ENCODE measurements at regions not wholly inside any gene's neighbourhood (a gene's known extent, or its start where the extent isn't known, plus 50 kb on each side); places are given as distances from the start of the nearest gene placed in this dataset.

DNA sequence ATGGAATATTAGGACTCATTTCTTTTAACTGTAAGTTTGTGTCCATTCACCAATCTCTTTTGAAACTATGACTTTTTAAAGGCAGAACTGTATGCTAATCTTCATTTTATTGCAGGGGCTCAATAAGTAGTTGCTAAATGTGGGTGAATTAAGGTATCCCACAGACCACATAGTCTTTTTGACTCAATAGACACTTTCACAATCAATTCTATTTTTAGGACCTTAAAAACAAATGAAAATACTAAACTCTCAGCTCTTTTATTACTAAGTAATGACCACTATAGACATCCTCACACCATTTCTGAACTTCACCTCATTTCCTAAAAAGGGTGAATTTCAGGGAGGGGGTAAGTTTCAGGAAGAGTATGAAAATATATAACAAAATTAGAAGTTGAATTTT is 106.8 kb upstream of the BEND6 start:
- Histone ChIP-seq H3K27me3 (replicated peaks; ENCODE audit: control insufficient read depth, insufficient read depth, low read length) (no peaks in the 10 kb centered on the region), H3K36me3 (ENCODE audit: control insufficient read depth, insufficient read depth, low read length, severe bottlenecking) (no peaks in the 10 kb centered on the region), H3K9ac (ENCODE audit: low read length) (no peak overlapping the region), H3K4me1 (ENCODE audit: control insufficient read depth, insufficient read depth, low read length) (peaks cover 35% of the 10 kb centered on the region), H3K4me3 (ENCODE audit: low read length) (no peak overlapping the region), H3K9me3 (ENCODE audit: control insufficient read depth, low read length) (no peaks in the 10 kb centered on the region)
- no peak for DNase-seq (ENCODE audit: low read depth)

DNA sequence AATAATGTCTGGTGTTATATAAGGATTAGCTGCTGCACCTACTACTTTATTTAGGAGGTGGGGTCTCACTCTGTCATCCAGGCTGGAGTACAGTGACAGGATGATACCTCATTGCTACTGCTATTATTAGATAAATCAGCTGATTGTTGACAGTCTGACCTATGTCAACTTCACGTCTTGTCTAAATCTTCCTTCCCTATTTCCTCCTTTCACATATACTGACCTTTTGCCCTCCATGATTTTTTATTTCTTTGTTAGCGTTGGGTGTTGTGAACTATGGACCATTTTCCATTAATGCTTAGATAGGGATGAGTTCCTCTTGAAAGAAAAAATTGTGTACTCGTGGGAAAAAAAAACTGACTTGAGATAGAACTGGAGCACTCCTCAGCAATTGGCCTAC is 109.9 kb upstream of the BEND6 start:
- no peaks in the 10 kb centered on the region for H3K36me3 ChIP-seq (ENCODE audit: control insufficient read depth, insufficient read depth, low read length, severe bottlenecking)
- no peaks in the 10 kb centered on the region for H3K9me3 ChIP-seq (ENCODE audit: control insufficient read depth, low read length)
- H3K4me3 ChIP-seq (ENCODE audit: low read length): no peak overlapping the region
- H3K27me3 ChIP-seq (replicated peaks; ENCODE audit: control insufficient read depth, insufficient read depth, low read length): no peaks in the 10 kb centered on the region
- no peak overlapping the region for H3K9ac ChIP-seq (ENCODE audit: low read length)
- H3K4me1 ChIP-seq (ENCODE audit: control insufficient read depth, insufficient read depth, low read length): peaks cover 40% of the 10 kb centered on the region
- no peak for DNase-seq (ENCODE audit: low read depth)

DNA sequence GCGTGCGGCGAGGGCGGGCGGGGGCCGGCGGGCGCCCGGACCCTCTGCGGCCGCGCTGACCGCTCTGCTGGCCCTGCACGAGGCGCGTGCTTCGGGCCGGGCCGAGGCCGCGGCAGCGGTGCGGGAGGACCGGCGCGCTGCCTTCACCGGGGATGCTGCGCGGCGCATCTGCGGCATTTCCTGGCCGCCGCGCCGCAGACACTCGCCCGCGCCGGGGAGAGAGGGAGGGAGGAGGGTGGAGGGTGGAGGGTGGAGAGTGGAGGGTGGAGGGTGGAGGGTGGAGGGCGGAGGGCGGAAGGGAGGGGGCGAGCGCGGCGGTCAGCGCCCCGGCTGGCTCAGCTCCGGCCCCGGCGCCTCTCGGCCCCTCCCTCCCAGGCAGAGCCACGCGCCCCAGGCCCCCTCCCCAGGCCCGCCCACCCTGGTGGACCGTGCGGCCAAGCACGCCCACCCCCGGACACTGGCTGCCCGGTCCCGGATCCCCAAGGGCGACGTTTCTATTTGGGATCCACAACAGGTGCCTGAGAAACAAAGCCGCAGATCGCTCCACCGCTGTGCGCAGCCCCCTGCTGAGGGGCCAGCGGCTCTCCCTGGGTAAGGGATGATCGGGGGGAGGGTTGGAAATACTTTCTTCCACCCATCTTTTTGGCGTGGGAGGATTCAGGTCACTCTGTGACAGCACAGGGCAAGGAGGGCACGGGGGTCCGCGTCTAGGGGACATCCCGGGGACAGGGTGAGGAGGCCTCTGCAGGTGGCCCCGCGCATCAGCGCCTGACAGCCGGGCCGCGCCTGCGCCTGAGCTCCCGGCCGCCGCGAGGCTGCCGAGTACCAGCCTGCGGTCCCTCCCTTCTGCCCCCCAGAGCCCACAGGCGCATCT is 111.2 kb upstream of the BEND6 start:
- Histone ChIP-seq H3K9me3 (ENCODE audit: control insufficient read depth, low read length) (no peaks in the 10 kb centered on the region), H3K4me1 (ENCODE audit: control insufficient read depth, insufficient read depth, low read length) (peaks cover 49% of the 10 kb centered on the region), H3K36me3 (ENCODE audit: control insufficient read depth, insufficient read depth, low read length, severe bottlenecking) (no peaks in the 10 kb centered on the region), H3K9ac (ENCODE audit: low read length) (peak overlapping the region; percentile 85), H3K4me3 (ENCODE audit: low read length) (peak overlapping the region; percentile 86), H3K27me3 (replicated peaks; ENCODE audit: control insufficient read depth, insufficient read depth, low read length) (no peaks in the 10 kb centered on the region)
- peak; percentile 92 for DNase-seq (ENCODE audit: low read depth)

DNA sequence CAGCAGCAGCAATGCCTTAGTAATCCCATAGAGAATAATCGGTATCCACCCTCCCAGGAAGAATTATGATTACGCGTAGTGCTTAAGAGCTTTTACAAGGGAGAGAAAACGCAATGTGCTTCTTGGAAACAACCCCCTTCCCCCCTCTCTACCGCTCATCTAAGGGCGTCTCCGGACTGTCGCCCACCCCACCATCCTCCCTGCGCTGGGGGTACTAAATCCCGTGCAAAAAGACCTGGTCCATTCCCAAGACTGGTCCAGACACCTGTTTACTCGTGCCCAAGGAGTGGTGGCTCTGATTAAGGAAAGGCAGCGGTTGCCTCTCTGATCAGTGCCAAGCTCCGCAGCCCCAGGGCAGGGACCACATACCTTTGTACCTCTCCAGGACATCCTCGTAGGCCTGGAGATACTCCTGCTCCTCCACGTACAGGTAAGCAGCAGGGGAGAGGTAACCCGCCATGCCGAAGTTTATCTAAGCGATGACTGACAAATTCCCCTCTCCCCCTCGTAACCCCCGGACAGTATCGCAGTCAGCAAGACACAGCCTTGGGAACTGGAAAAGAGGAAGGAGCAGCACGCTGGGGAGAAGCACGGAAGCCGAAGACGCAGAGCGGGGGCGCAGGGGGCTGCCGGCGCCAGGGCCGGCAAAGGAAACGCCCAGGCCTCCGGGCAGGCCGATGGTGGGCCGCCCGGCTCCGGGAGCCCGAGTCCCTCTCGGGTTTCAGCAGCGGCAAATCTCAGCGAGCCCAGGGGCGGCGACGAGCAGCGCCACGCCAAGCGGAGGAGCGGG is 112.0 kb upstream of the BEND6 start:
- Histone ChIP-seq H3K27me3 (replicated peaks; ENCODE audit: control insufficient read depth, insufficient read depth, low read length) (no peaks in the 10 kb centered on the region), H3K4me3 (ENCODE audit: low read length) (peak overlapping the region; percentile 86), H3K9me3 (ENCODE audit: control insufficient read depth, low read length) (no peaks in the 10 kb centered on the region), H3K9ac (ENCODE audit: low read length) (peak overlapping the region; percentile 85), H3K4me1 (ENCODE audit: control insufficient read depth, insufficient read depth, low read length) (peaks cover 51% of the 10 kb centered on the region), H3K36me3 (ENCODE audit: control insufficient read depth, insufficient read depth, low read length, severe bottlenecking) (no peaks in the 10 kb centered on the region)
- peak; percentile 82 for DNase-seq (ENCODE audit: low read depth)

DNA sequence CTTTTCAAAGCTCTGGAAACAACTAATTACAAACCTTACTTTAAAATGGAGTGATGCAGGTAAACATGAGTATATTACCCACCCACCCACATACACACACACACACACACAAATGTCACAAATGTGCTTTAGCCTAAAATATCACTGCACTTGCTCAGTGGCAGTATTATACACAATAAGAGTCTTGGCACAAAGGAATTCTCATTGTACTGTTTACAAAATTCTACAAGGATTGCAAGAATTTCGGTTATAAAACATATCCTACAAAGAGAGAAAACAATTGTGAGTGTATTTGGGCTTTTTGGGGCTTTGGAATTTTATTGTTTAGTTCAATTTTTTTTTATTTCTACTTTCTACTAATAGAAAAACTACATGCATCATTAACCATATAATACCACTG is 113.2 kb upstream of the BEND6 start:
- Histone ChIP-seq H3K4me3 (ENCODE audit: low read length) (peak overlapping the region; percentile 86), H3K9me3 (ENCODE audit: control insufficient read depth, low read length) (no peaks in the 10 kb centered on the region), H3K27me3 (replicated peaks; ENCODE audit: control insufficient read depth, insufficient read depth, low read length) (no peaks in the 10 kb centered on the region), H3K36me3 (ENCODE audit: control insufficient read depth, insufficient read depth, low read length, severe bottlenecking) (no peaks in the 10 kb centered on the region), H3K9ac (ENCODE audit: low read length) (peak overlapping the region; percentile 85), H3K4me1 (ENCODE audit: control insufficient read depth, insufficient read depth, low read length) (peaks cover 47% of the 10 kb centered on the region)
- DNase-seq (ENCODE audit: low read depth): peak; percentile 32

DNA sequence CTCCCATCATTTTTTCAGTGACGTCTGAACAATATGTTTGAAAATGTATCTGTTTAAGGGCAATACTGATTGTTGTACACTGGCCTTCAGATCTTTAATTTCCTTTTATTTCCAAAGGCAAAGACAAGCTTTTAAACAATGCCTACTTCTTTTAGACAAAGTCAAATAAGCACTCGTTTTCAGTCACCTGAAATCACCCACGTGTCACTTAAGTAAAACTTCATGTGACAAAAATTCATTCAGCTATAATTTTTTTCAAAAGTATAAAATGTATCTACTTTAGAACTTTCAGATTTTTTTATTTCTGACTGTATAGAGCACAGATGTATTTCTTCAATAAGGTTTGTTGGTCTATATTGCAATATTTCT is 113.5 kb upstream of the BEND6 start:
- H3K9ac ChIP-seq (ENCODE audit: low read length): peak overlapping the region; percentile 85
- H3K9me3 ChIP-seq (ENCODE audit: control insufficient read depth, low read length): no peaks in the 10 kb centered on the region
- no peaks in the 10 kb centered on the region for H3K27me3 ChIP-seq (replicated peaks; ENCODE audit: control insufficient read depth, insufficient read depth, low read length)
- peak overlapping the region; percentile 86 for H3K4me3 ChIP-seq (ENCODE audit: low read length)
- DNase-seq (ENCODE audit: low read depth): no peak
- H3K36me3 ChIP-seq (ENCODE audit: control insufficient read depth, insufficient read depth, low read length, severe bottlenecking): no peaks in the 10 kb centered on the region
- peaks cover 47% of the 10 kb centered on the region for H3K4me1 ChIP-seq (ENCODE audit: control insufficient read depth, insufficient read depth, low read length)

DNA sequence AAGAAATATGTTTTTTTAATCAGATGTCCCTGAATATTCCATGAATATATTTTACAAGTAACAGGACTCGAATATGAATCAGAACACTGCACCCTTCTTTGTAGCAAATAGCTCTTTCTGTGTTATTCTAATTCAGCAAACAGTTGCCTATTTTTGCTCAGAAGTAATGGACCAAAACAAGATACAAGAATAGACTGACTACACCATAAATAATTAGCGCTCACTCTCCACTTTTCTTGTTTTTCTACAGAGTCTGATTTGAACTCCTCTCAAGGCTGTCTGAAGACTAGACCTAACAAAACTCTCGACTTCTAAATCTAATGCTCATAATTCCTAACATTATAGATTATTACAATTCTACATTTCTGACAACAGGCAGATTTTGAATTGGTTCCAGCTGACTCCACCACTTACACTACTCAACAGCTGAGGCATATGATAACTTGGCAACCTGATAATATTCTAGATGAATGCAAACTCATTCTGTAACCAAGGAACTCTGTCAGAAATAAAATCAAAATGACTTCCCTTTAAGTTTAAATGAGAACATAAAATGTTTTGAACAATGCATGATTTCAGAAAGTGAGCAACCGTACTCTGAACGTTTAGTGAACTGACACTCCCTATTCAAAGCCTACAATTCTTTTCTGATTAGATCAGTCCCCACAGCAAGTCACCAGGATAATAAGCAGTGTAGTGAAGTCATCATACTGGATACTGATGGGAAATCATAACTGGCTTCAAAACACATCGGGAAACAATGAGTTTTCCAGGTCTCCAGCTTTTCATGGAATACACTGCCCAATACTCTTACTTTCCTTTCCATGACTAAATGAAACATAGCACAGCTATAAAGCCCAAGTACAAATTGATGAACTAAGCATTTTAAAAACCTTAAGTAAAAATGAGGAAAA is 114.2 kb upstream of the BEND6 start:
- H3K36me3 ChIP-seq (ENCODE audit: control insufficient read depth, insufficient read depth, low read length, severe bottlenecking): no peaks in the 10 kb centered on the region
- H3K9me3 ChIP-seq (ENCODE audit: control insufficient read depth, low read length): no peaks in the 10 kb centered on the region
- H3K9ac ChIP-seq (ENCODE audit: low read length): peak overlapping the region; percentile 85
- peaks cover 47% of the 10 kb centered on the region for H3K4me1 ChIP-seq (ENCODE audit: control insufficient read depth, insufficient read depth, low read length)
- no peaks in the 10 kb centered on the region for H3K27me3 ChIP-seq (replicated peaks; ENCODE audit: control insufficient read depth, insufficient read depth, low read length)
- peak overlapping the region; percentile 86 for H3K4me3 ChIP-seq (ENCODE audit: low read length)
- DNase-seq (ENCODE audit: low read depth): peak; percentile 79

DNA sequence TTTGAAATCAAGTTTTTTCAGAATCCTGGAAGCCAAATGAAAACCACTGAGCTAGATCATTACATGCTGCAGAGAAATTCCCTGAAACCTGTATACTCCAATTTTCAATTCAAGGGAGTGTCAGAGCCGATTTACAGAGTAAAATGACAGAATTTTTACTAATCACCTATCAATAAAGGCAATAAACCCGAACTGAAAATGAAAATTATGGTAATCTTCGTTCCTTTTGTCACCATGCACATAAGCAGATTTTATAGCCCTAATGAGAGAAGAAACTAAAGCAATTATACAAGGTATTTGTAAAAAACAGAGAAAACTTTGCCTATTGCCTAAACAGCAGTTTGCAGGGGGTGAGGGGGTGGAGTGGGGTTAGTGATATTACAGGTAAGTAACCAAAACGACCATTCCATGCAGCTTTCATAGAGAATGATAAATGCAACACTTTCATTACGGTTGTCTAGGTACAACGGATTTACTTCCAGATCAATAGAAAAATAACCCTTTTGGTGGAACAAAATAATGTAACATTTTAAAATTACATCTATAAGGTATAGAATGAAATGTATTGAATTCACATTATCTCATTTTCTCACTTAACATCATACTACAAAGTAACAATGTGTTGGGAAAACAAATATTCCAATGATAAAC is 115.2 kb upstream of the BEND6 start:
- H3K9me3 ChIP-seq (ENCODE audit: control insufficient read depth, low read length): no peaks in the 10 kb centered on the region
- peak overlapping the region; percentile 85 for H3K9ac ChIP-seq (ENCODE audit: low read length)
- peaks cover 47% of the 10 kb centered on the region for H3K4me1 ChIP-seq (ENCODE audit: control insufficient read depth, insufficient read depth, low read length)
- DNase-seq (ENCODE audit: low read depth): no peak
- H3K4me3 ChIP-seq (ENCODE audit: low read length): no peak overlapping the region
- H3K36me3 ChIP-seq (ENCODE audit: control insufficient read depth, insufficient read depth, low read length, severe bottlenecking): no peaks in the 10 kb centered on the region
- no peaks in the 10 kb centered on the region for H3K27me3 ChIP-seq (replicated peaks; ENCODE audit: control insufficient read depth, insufficient read depth, low read length)

DNA sequence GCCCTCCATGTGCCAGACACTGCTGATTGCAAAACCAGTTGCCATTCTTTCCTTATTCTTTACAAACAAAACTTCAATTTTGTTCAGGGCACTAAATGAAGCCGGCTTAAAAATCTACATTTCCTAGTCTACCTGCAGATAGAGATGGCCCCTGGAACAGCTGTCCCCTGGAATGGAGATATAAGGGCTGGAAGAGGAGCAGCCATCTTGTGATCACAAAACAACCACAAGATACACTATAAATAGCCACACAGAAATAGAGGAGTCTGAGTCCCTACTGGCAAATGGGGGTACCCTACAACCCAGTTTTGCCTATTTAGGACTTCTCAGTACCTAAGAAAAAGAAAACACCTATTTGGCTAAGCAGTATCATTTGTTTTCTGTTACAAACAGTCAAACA is 115.9 kb upstream of the BEND6 start:
- Histone ChIP-seq H3K36me3 (ENCODE audit: control insufficient read depth, insufficient read depth, low read length, severe bottlenecking) (no peaks in the 10 kb centered on the region), H3K9me3 (ENCODE audit: control insufficient read depth, low read length) (no peaks in the 10 kb centered on the region), H3K27me3 (replicated peaks; ENCODE audit: control insufficient read depth, insufficient read depth, low read length) (no peaks in the 10 kb centered on the region), H3K4me3 (ENCODE audit: low read length) (no peak overlapping the region), H3K4me1 (ENCODE audit: control insufficient read depth, insufficient read depth, low read length) (peaks cover 47% of the 10 kb centered on the region), H3K9ac (ENCODE audit: low read length) (peak overlapping the region; percentile 2)
- DNase-seq (ENCODE audit: low read depth): no peak

DNA sequence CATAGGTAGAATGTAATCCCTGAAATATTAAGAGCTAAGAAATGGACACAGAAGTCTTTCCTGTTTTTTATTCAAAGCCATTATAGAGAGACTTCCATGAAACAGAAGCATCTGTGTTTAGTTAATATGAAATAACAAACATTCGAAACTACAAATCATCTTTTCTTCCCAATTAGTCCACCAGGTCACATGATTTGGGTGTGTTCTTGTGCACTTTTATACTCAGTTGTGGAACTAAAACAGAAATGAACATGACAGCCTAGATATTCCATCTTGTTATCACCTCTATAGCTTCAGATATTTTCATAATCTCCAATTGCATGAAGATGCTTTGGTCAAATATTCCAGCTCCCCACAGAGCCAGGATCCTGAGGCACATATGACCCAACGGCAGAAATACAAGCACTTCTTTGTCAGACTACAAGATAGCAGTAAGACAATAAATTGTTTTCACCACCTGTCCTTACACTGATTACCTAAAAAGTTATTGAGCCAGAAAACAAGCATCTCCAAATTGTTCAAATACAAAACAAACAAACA is 116.8 kb upstream of the BEND6 start:
- H3K9me3 ChIP-seq (ENCODE audit: control insufficient read depth, low read length): no peaks in the 10 kb centered on the region

More for the DNA sequence above, 116.8 kb upstream of the BEND6 start:
- Histone ChIP-seq H3K4me1 (ENCODE audit: control insufficient read depth, insufficient read depth, low read length) (peaks cover 52% of the 10 kb centered on the region), H3K36me3 (ENCODE audit: control insufficient read depth, insufficient read depth, low read length, severe bottlenecking) (no peaks in the 10 kb centered on the region), H3K4me3 (ENCODE audit: low read length) (no peak overlapping the region), H3K27me3 (replicated peaks; ENCODE audit: control insufficient read depth, insufficient read depth, low read length) (no peaks in the 10 kb centered on the region), H3K9ac (ENCODE audit: low read length) (no peak overlapping the region)
- no peak for DNase-seq (ENCODE audit: low read depth)

Data from adipocyte (in vitro differentiated cells).